IMR-90 (cell line): ENCODE measurements at regions not wholly inside any gene's neighbourhood (a gene's known extent, or its start where the extent isn't known, plus 50 kb on each side); places are given as distances from the start of the nearest gene placed in this dataset.

Source experiments
- CEBPB ChIP-seq: IDR thresholded peaks from 2 replicates; pipeline ENCODE4 v1.6.1; 2012; ENCODE audit warnings: low read depth, low read length, improper control_type of control experiment
- CHD1 ChIP-seq: IDR thresholded peaks from 2 replicates; pipeline ENCODE4 v1.6.1; 2012; ENCODE audit warnings: low read depth, low read length, improper control_type of control experiment
- MAFK ChIP-seq: IDR thresholded peaks from 2 replicates; pipeline ENCODE4 v1.6.1; 2012; ENCODE audit warnings: low read depth, low read length, improper control_type of control experiment
- MXI1 ChIP-seq: IDR thresholded peaks from 2 replicates; pipeline ENCODE4 v1.6.1; 2012; ENCODE audit warnings: low read depth, mild to moderate bottlenecking, low read length, moderate library complexity, borderline replicate concordance
- POLR2A ChIP-seq: IDR thresholded peaks from 2 replicates; pipeline ENCODE4 v1.6.1; 2012; ENCODE audit warnings: mild to moderate bottlenecking, low read depth, low read length
- RCOR1 ChIP-seq: IDR thresholded peaks from 2 replicates; pipeline ENCODE4 v1.6.1; 2012; ENCODE audit warnings: mild to moderate bottlenecking, low read length, improper control_type of control experiment; ENCODE audit not compliant: insufficient replicate concordance
- SMC3 ChIP-seq: fragments of 150-350 bp; IDR thresholded peaks from 2 replicates; pipeline ENCODE4 v1.6.1; 2016; ENCODE audit warnings: low read depth, mild to moderate bottlenecking, antibody characterized with exemption, low read length, moderate library complexity
- TF ChIP-seq, protein P1 (sequence below): conservative IDR thresholded peaks from 2 replicates; pipeline ENCODE4 v1.5.1; 2012; ENCODE audit warnings: mild to moderate bottlenecking, low read depth, low read length, improper control_type of control experiment
- TF ChIP-seq, protein P2 (sequence below): fragments of 150-350 bp; IDR thresholded peaks from 2 replicates; pipeline ENCODE4 v1.6.1; 2016; ENCODE audit warnings: low read depth, mild to moderate bottlenecking, low read length, moderate library complexity, borderline replicate concordance

DNA sequence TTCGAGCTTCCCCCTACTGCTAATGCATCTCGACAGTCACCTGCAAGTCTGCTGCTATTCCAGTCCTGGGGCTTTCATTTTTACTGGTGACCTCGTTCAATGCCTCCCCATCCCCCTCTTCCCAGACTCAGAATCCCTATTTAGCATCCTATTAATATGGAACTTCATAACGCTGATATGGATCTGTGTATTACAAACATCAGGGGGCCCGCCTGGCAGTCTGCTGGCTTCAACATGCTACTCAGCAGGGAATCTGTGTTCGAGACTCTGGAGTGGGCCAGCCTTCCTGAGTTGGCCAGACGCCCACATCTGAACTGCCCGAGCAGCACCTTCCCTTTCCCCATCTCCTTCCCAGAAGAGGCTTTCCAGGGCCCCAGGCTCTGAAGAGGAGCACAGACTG is 173.9 kb upstream of the PPARGC1A start:
- TF ChIP-seq CEBPB, result no peak
- TF ChIP-seq, protein P1, sequence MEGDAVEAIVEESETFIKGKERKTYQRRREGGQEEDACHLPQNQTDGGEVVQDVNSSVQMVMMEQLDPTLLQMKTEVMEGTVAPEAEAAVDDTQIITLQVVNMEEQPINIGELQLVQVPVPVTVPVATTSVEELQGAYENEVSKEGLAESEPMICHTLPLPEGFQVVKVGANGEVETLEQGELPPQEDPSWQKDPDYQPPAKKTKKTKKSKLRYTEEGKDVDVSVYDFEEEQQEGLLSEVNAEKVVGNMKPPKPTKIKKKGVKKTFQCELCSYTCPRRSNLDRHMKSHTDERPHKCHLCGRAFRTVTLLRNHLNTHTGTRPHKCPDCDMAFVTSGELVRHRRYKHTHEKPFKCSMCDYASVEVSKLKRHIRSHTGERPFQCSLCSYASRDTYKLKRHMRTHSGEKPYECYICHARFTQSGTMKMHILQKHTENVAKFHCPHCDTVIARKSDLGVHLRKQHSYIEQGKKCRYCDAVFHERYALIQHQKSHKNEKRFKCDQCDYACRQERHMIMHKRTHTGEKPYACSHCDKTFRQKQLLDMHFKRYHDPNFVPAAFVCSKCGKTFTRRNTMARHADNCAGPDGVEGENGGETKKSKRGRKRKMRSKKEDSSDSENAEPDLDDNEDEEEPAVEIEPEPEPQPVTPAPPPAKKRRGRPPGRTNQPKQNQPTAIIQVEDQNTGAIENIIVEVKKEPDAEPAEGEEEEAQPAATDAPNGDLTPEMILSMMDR, result no peak
- no peak for TF ChIP-seq MXI1
- TF ChIP-seq POLR2A, result no peak
- TF ChIP-seq RCOR1, result no peak
- no peak for TF ChIP-seq SMC3
- TF ChIP-seq CHD1, result no peak
- TF ChIP-seq, protein P2, sequence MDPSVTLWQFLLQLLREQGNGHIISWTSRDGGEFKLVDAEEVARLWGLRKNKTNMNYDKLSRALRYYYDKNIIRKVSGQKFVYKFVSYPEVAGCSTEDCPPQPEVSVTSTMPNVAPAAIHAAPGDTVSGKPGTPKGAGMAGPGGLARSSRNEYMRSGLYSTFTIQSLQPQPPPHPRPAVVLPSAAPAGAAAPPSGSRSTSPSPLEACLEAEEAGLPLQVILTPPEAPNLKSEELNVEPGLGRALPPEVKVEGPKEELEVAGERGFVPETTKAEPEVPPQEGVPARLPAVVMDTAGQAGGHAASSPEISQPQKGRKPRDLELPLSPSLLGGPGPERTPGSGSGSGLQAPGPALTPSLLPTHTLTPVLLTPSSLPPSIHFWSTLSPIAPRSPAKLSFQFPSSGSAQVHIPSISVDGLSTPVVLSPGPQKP, result no peak
- no peak for TF ChIP-seq MAFK
